Mesothelial cell of epicardium (in vitro differentiated cells): ENCODE measurements at regions not wholly inside any gene's neighbourhood (a gene's known extent, or its start where the extent isn't known, plus 50 kb on each side); places are given as distances from the start of the nearest gene placed in this dataset.

Experiments
- DNase-seq, 2 experiments: peaks; one replicate each; pipeline ENCODE4 v3.0.0; 2021; ENCODE audit warnings: low spot score in 2 of 2; ENCODE audit not compliant: unreplicated experiment in 2 of 2
- H3K27ac Mint-ChIP-seq: 2 replicates; pipeline ENCODE4 v1.8.0; 2021; ENCODE audit warnings: mixed read lengths
- H3K27me3 Mint-ChIP-seq: 2 replicates; pipeline ENCODE4 v1.8.0; 2021; ENCODE audit warnings: low read depth, mixed read lengths
- H3K36me3 Mint-ChIP-seq: 2 replicates; pipeline ENCODE4 v1.8.0; 2021; ENCODE audit warnings: mixed read lengths
- H3K4me1 Mint-ChIP-seq: 2 replicates; pipeline ENCODE4 v1.8.0; 2021; ENCODE audit warnings: mixed read lengths
- H3K4me3 Mint-ChIP-seq: 2 replicates; pipeline ENCODE4 v1.8.0; 2021; ENCODE audit warnings: mild to moderate bottlenecking, moderate library complexity, mixed read lengths
- H3K9me3 Mint-ChIP-seq: 2 replicates; pipeline ENCODE4 v1.8.0; 2021; ENCODE audit warnings: mixed read lengths
- CTCF ChIP-seq: fragments of 200-600 bp; sonication (generic); IDR thresholded peaks from one replicate; pipeline ENCODE4 v1.5.0; 2021; ENCODE audit warnings: antibody characterized with exemption; ENCODE audit not compliant: unreplicated experiment

GRCh38 chr13:31468114-31468902 lies 268.5 kb downstream of the B3GLCT start:
- Mint-ChIP-seq H3K4me1 (peaks cover 3% of the 10 kb centered on the region), H3K27me3 (peaks cover 11% of the 10 kb centered on the region), H3K27ac (no peak overlapping the region)

DNA sequence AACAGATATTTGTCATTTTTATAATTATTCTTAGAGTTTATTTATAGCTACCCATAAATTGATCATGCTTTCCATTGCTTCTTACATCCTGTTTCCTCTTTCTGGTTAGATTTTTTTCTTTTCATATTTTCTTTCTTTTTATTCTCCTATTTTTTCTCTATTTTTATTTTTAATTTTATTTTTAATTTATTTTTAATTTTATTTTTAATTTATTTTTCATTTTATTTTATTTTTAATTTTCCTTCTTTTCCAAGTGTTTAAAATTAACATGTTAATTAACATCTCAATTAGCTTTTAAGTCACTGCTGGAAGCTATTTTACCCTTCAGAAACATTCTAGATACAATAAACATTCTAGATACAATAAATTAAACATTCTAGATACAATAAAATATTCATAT lies 269.6 kb downstream of the B3GLCT start:
- no peak overlapping the region for H3K4me3 Mint-ChIP-seq
- peaks cover 3% of the 10 kb centered on the region for H3K4me1 Mint-ChIP-seq
- TF ChIP-seq CTCF: no peak
- H3K27ac Mint-ChIP-seq: no peak overlapping the region
- H3K27me3 Mint-ChIP-seq: peaks cover 11% of the 10 kb centered on the region
- H3K36me3 Mint-ChIP-seq: no peaks in the 10 kb centered on the region
- H3K9me3 Mint-ChIP-seq: no peaks in the 10 kb centered on the region
- DNase-seq: no peak

More at GRCh38 chr13:31468114-31468902, 268.5 kb downstream of the B3GLCT start:
- H3K4me3 Mint-ChIP-seq: no peak overlapping the region
- no peaks in the 10 kb centered on the region for H3K36me3 Mint-ChIP-seq
- DNase-seq: no peak
- no peaks in the 10 kb centered on the region for H3K9me3 Mint-ChIP-seq
- TF ChIP-seq CTCF: no peak

GRCh38 chr13:31476266-31476665 lies 263.1 kb upstream of the RXFP2 start:
- no peak for DNase-seq
- H3K4me1 Mint-ChIP-seq: peaks cover 9% of the 10 kb centered on the region

DNA sequence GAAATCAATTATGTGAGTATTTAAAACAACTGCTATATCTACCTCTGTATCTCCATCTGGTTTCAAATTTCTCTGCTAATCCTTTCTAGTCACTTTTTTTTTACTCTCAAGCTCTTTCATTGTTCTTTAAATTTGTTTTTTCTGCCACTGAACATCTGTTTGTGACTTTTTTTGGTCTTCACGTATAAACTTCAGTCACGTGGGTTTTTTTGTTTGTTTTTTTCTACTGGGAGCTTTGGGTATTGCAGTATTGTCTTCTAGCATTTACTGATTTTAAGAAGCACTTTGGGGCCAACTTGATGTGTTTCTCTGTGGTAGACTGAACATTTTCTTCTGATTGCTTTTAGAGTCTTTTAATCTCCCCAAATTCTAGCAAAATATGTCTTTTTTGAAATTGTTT lies 262.6 kb upstream of the RXFP2 start:
- peaks cover 8% of the 10 kb centered on the region for H3K27me3 Mint-ChIP-seq
- no peak for DNase-seq
- no peak overlapping the region for H3K4me3 Mint-ChIP-seq
- H3K9me3 Mint-ChIP-seq: peaks cover 3% of the 10 kb centered on the region
- peak overlapping the region; percentile 33 for H3K27ac Mint-ChIP-seq
- peak; percentile 51 for TF ChIP-seq CTCF
- peaks cover 9% of the 10 kb centered on the region for H3K4me1 Mint-ChIP-seq
- peaks cover 1% of the 10 kb centered on the region for H3K36me3 Mint-ChIP-seq

More at GRCh38 chr13:31476266-31476665, 263.1 kb upstream of the RXFP2 start:
- Mint-ChIP-seq H3K27ac (peak overlapping the region; percentile 27), H3K27me3 (peaks cover 10% of the 10 kb centered on the region), H3K36me3 (peaks cover 1% of the 10 kb centered on the region), H3K4me3 (no peak overlapping the region), H3K9me3 (peaks cover 3% of the 10 kb centered on the region)
- TF ChIP-seq CTCF: no peak

DNA sequence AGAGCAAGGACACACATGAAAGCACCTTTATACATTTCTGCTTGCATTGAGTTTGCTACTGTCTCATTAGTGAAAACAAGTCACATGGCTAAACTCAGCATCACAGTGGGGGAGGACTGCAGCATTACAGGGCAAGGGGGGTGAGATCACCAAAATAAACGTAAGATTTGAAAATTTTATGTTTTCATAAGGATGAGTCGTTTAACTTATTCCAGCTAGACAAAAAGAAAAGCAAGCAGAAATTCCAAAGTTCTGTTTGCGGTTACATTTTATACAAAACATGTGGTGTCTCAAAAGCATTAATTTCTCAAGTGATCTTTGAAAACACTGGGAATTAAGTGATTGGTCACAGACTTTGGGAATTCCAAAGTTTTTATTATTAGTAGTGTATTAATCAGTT lies 261.4 kb upstream of the RXFP2 start:
- Mint-ChIP-seq H3K4me1 (peaks cover 8% of the 10 kb centered on the region), H3K9me3 (peaks cover 3% of the 10 kb centered on the region), H3K27me3 (peaks cover 8% of the 10 kb centered on the region), H3K27ac (no peak overlapping the region), H3K36me3 (peaks cover 1% of the 10 kb centered on the region), H3K4me3 (no peak overlapping the region)
- DNase-seq: no peak
- TF ChIP-seq CTCF: no peak
